HG02970 (cell line): ENCODE measurements at regions not wholly inside any gene's neighbourhood (a gene's known extent, or its start where the extent isn't known, plus 50 kb on each side); places are given as distances from the start of the nearest gene placed in this dataset.
"Not testable (repeated sequence)": the region's sequence is repeated elsewhere in the genome, so short reads cannot be mapped to it uniquely, and the experiment has no call there.

Source experiments
- ATAC-seq: cut with Tn5 transposase; IDR thresholded peaks from one replicate; pipeline ENCODE4 v1.9.1; 2021; ENCODE audit warnings: mild to moderate bottlenecking, moderate library complexity, moderate number of reproducible peaks; ENCODE audit not compliant: unreplicated experiment, low FRiP score

GRCh38 chr14:37830271-37830670 is 234.8 kb downstream of the TTC6 start:
- ATAC-seq = no peak

GRCh38 chr14:37834275-37834674 is 238.8 kb downstream of the TTC6 start:
- ATAC-seq = no peak

- ATAC-seq = not testable (repeated sequence)
Observed at GRCh38 chr14:37838778-37839177, 243.3 kb downstream of the TTC6 start.

GRCh38 chr14:37841039-37841438 is 245.6 kb downstream of the TTC6 start:
- not testable (repeated sequence) for ATAC-seq

- no peak for ATAC-seq
Observed at GRCh38 chr14:37842106-37842505, 246.7 kb downstream of the TTC6 start.

- ATAC-seq = no peak
Observed at GRCh38 chr14:37843954-37844607, 248.7 kb downstream of the TTC6 start.

GRCh38 chr14:37844614-37845013 is 249.2 kb downstream of the TTC6 start:
- ATAC-seq = no peak

GRCh38 chr14:37848985-37849621 is 253.7 kb downstream of the TTC6 start:
- ATAC-seq = no peak

GRCh38 chr14:37851054-37851453 is 255.6 kb downstream of the TTC6 start:
- ATAC-seq = no peak

- ATAC-seq = no peak
Observed at GRCh38 chr14:37855871-37856270, 260.4 kb downstream of the TTC6 start.

GRCh38 chr14:37857774-37858266 is 262.4 kb downstream of the TTC6 start:
- no peak for ATAC-seq

GRCh38 chr14:37858733-37859132 is 263.3 kb downstream of the TTC6 start:
- no peak for ATAC-seq

- no peak for ATAC-seq
Observed at GRCh38 chr14:37859177-37859576, 263.7 kb downstream of the TTC6 start.

- ATAC-seq = no peak
Observed at GRCh38 chr14:37862263-37862662, 266.8 kb downstream of the TTC6 start.

- ATAC-seq = no peak
Observed at GRCh38 chr14:37864128-37864527, 268.7 kb downstream of the TTC6 start.

- no peak for ATAC-seq
Observed at GRCh38 chr14:37864861-37865718, 269.7 kb downstream of the TTC6 start.

GRCh38 chr14:37865719-37866549 is 270.5 kb downstream of the TTC6 start:
- no peak for ATAC-seq

- ATAC-seq = no peak
Observed at GRCh38 chr14:37869633-37870032, 274.2 kb downstream of the TTC6 start.

- ATAC-seq = no peak
Observed at GRCh38 chr14:37870170-37870569, 274.7 kb downstream of the TTC6 start.

- ATAC-seq = no peak
Observed at GRCh38 chr14:37870632-37871346, 275.4 kb downstream of the TTC6 start.
